ENCODE measurements at regions not wholly inside any gene's neighbourhood (a gene's known extent, or its start where the extent isn't known, plus 50 kb on each side); places are given as distances from the start of the nearest gene placed in this dataset.

DNA sequence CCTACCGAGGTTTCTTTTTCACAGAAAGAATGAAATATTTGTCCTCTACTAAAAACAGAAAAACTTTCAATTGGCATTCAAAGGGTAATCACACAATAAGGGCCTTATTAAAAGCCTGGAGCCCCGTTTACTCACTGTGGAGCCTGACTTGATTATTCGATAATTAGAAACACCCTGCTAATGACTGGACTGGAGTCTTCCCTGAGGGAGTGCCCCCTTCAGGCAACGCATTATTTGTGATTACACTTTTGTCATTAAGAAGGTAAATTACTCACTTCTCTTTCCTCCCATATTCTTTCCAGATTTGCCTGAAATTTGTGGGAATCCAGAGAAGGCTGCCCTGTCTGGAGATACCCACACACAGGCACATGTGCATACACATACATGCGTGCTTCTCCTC, 444.2 kb upstream of the NPVF start:
- H3K4me2 ChIP-seq (ENCODE audit: low read length): no peak overlapping the region
- POLR2A ChIA-PET: no interaction called here
- H3K4me1 ChIP-seq (ENCODE audit: insufficient read depth, low read length, poor library complexity, severe bottlenecking): no peaks in the 10 kb centered on the region
- H3K9me3 ChIP-seq (ENCODE audit: low read length): no peaks in the 10 kb centered on the region
- H2AFZ ChIP-seq (ENCODE audit: low read length): no peak overlapping the region
- CTCF ChIA-PET (ENCODE audit: unreplicated experiment): no interaction called here
- intact Hi-C loops (cut with micrococcal nuclease; ENCODE audit: unreplicated experiment): no loop called here
- no peak overlapping the region for H3K27ac ChIP-seq (ENCODE audit: low read depth, low read length, poor library complexity, severe bottlenecking)
- no peak overlapping the region for H3K4me3 ChIP-seq (ENCODE audit: low read depth, low read length, poor library complexity, severe bottlenecking)
- no peak for DNase-seq (ENCODE audit: low spot score)
- no peaks in the 10 kb centered on the region for H3K9me2 ChIP-seq (ENCODE audit: insufficient read depth, low read length)
- BruUV-seq (replicated peaks): no TSS peak
- no peak for TF ChIP-seq EZH2phosphoT487 (IDR thresholded peaks at IDR 0.05; ENCODE audit: borderline replicate concordance, low read depth, low read length)
- TF ChIP-seq, protein P1, sequence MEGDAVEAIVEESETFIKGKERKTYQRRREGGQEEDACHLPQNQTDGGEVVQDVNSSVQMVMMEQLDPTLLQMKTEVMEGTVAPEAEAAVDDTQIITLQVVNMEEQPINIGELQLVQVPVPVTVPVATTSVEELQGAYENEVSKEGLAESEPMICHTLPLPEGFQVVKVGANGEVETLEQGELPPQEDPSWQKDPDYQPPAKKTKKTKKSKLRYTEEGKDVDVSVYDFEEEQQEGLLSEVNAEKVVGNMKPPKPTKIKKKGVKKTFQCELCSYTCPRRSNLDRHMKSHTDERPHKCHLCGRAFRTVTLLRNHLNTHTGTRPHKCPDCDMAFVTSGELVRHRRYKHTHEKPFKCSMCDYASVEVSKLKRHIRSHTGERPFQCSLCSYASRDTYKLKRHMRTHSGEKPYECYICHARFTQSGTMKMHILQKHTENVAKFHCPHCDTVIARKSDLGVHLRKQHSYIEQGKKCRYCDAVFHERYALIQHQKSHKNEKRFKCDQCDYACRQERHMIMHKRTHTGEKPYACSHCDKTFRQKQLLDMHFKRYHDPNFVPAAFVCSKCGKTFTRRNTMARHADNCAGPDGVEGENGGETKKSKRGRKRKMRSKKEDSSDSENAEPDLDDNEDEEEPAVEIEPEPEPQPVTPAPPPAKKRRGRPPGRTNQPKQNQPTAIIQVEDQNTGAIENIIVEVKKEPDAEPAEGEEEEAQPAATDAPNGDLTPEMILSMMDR (conservative IDR thresholded peaks at IDR 0.05; ENCODE audit: low read length): peak; percentile 26; the same call in 1 of the 2 replicates
- H3K79me2 ChIP-seq (ENCODE audit: insufficient read depth, low read depth, low read length): no peaks in the 10 kb centered on the region
- no peaks in the 10 kb centered on the region for H4K20me1 ChIP-seq (ENCODE audit: insufficient read depth, low read length)
- H3K36me3 ChIP-seq (ENCODE audit: insufficient read depth, low read length): no peaks in the 10 kb centered on the region

DNA sequence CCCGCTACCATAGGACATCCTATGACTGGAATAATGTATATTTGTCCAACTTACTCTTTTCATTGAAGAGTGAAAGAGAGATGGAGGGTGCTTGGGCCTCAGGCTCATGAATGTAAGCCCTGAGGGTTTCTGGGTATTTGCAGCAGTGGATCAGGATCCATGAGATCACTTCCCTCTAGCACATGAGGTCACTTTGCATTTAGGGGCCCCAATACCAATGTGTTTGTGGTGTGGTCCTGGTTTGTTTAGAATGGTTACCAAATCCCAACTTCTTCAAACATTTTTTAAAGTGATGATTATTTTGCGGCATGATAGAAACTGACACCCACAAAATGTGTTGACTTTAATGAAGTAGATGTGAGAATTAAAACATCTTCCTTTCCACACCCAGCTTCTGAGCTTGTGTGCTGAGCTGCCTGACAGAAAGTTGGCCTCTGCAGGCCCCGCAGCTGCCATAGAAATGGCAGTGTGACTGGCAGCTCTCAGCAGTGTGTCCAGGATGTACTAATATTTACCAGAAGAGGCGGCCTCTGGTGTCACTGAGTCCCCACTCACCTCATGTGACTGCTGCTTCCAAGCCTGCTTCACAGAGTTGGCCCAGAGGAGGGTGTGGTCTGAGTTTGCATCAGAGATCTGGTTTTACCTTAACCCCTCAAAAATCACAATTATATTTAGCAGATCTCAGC, 447.6 kb upstream of the NPVF start:
- Histone ChIP-seq H3K9me3 (ENCODE audit: low read length) (no peaks in the 10 kb centered on the region), H3K4me1 (ENCODE audit: insufficient read depth, low read length, poor library complexity, severe bottlenecking) (no peaks in the 10 kb centered on the region), H2AFZ (ENCODE audit: low read length) (no peak overlapping the region), H4K20me1 (ENCODE audit: insufficient read depth, low read length) (no peaks in the 10 kb centered on the region), H3K9me2 (ENCODE audit: insufficient read depth, low read length) (no peaks in the 10 kb centered on the region), H3K27ac (ENCODE audit: low read depth, low read length, poor library complexity, severe bottlenecking) (no peak overlapping the region), H3K79me2 (ENCODE audit: insufficient read depth, low read depth, low read length) (no peaks in the 10 kb centered on the region), H3K4me3 (ENCODE audit: low read depth, low read length, poor library complexity, severe bottlenecking) (no peak overlapping the region), H3K4me2 (ENCODE audit: low read length) (no peak overlapping the region), H3K36me3 (ENCODE audit: insufficient read depth, low read length) (no peaks in the 10 kb centered on the region)
- DNase-seq (ENCODE audit: low spot score): no peak
- TF ChIP-seq, protein P1 (conservative IDR thresholded peaks at IDR 0.05; ENCODE audit: low read length): no peak
- no peak for TF ChIP-seq EZH2phosphoT487 (IDR thresholded peaks at IDR 0.05; ENCODE audit: borderline replicate concordance, low read depth, low read length)
- POLR2A ChIA-PET: no interaction called here
- CTCF ChIA-PET (ENCODE audit: unreplicated experiment): no interaction called here
- no TSS peak for BruUV-seq (replicated peaks)
- intact Hi-C loops (cut with micrococcal nuclease; ENCODE audit: unreplicated experiment): no loop called here

DNA sequence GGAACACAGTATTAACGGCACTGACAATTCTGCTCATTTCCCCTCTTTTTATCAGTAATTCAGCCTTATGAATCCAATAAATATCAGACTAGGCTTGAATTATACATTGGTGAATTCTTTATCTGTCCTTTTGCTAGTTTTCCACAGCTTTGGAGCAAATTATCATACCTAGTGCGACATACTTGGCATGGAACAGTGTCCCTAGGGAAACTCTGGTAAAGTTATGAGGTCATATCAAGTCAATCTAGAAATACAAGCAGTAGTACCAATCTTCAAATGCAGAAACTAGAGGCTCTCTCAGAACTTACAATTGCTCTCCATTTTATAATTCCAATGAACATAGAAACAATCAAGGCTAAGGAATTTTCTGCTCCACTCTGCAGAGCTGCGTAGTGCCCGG, 449.3 kb upstream of the NPVF start:
- TF ChIP-seq, protein P1 (conservative IDR thresholded peaks at IDR 0.05; ENCODE audit: low read length): no peak
- TF ChIP-seq EZH2phosphoT487 (IDR thresholded peaks at IDR 0.05; ENCODE audit: borderline replicate concordance, low read depth, low read length): no peak
- H3K27ac ChIP-seq (ENCODE audit: low read depth, low read length, poor library complexity, severe bottlenecking): no peak overlapping the region
- intact Hi-C loops (cut with micrococcal nuclease; ENCODE audit: unreplicated experiment): no loop called here
- no peaks in the 10 kb centered on the region for H3K36me3 ChIP-seq (ENCODE audit: insufficient read depth, low read length)
- H3K4me1 ChIP-seq (ENCODE audit: insufficient read depth, low read length, poor library complexity, severe bottlenecking): no peaks in the 10 kb centered on the region
- H3K4me3 ChIP-seq (ENCODE audit: low read depth, low read length, poor library complexity, severe bottlenecking): no peak overlapping the region
- H3K9me3 ChIP-seq (ENCODE audit: low read length): no peaks in the 10 kb centered on the region
- H2AFZ ChIP-seq (ENCODE audit: low read length): no peak overlapping the region
- no peaks in the 10 kb centered on the region for H4K20me1 ChIP-seq (ENCODE audit: insufficient read depth, low read length)
- ChIA-PET CTCF (ENCODE audit: unreplicated experiment) (no interaction called here), POLR2A (no interaction called here)
- no peak overlapping the region for H3K4me2 ChIP-seq (ENCODE audit: low read length)
- no peak for DNase-seq (ENCODE audit: low spot score)
- no peaks in the 10 kb centered on the region for H3K9me2 ChIP-seq (ENCODE audit: insufficient read depth, low read length)
- BruUV-seq (replicated peaks): no TSS peak
- no peaks in the 10 kb centered on the region for H3K79me2 ChIP-seq (ENCODE audit: insufficient read depth, low read depth, low read length)

Measured in OCI-LY7 (cell line).